GM12864 (cell line): ENCODE measurements at regions not wholly inside any gene's neighbourhood (a gene's known extent, or its start where the extent isn't known, plus 50 kb on each side); places are given as distances from the start of the nearest gene placed in this dataset.

Source experiments
- DNase-seq: peaks from one replicate; pipeline ENCODE4 v3.0.0-alpha.2; 2011; ENCODE audit warnings: low read depth
- H3K4me3 ChIP-seq: 2 replicates; pipeline ENCODE4 v1.5.1; 2011; ENCODE audit warnings: mild to moderate bottlenecking, low read depth, low read length, control low read depth
- CTCF ChIP-seq: IDR thresholded peaks from 2 replicates; pipeline ENCODE4 v1.5.1; 2011; ENCODE audit warnings: low read depth, mild to moderate bottlenecking, moderate library complexity, low read length, control low read depth, inconsistent platforms; ENCODE audit errors: missing control alignments

- no peak overlapping the region for H3K4me3 ChIP-seq
- DNase-seq: no peak
- no peak for TF ChIP-seq CTCF
Observed at GRCh38 chr2:181264441-181264840, 192.7 kb upstream of the ITGA4 start.

DNA sequence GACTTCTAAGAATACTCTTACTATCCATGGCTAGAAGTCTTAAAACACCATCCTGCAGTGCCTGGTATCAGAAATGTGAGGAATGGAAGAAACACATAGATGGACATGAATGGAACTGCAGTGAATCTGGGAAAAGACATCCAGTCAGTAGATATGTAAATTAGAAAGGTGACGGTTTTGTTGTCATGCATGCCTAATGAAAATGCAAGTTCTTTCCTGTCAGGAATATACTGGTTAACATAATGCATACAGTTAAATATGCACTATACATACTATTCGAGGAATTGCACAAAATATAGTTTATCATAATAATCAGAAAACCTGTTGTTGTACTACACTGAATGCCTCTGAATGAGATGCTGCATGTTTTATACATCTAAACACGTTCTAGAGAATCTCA is 190.6 kb upstream of the ITGA4 start:
- DNase-seq: no peak
- TF ChIP-seq CTCF: no peak
- no peak overlapping the region for H3K4me3 ChIP-seq

DNA sequence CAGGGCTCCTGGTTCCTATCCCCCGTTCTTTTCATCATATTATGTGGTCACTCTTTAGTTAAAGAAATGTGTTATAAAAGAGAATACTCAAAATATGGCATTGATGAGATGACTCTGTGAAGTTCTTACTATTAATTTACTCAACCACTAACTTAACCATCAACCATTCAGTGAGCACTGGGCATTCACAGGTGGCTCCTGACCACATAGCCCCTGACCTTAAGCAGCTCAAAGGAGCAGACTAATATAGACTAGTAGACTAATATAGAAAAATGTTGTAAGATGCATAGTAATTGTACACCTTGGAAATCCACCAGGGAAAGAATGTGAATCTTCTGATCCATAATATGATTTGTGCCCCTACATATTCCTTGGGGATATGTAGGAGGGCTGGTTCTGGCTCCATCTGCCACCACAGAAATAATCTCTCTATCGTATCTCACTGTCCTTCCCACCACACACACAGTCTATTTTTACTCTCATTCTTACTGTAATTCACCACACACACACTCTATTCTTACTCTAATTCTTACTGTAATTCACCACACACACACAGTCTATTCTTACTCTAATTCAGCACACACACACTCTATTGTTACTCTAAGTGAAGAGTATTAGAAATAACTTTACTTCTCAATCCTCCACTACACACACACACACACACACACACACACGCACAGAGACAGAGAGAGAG is 188.9 kb upstream of the ITGA4 start:
- no peak for TF ChIP-seq CTCF
- DNase-seq: no peak
- no peak overlapping the region for H3K4me3 ChIP-seq

DNA sequence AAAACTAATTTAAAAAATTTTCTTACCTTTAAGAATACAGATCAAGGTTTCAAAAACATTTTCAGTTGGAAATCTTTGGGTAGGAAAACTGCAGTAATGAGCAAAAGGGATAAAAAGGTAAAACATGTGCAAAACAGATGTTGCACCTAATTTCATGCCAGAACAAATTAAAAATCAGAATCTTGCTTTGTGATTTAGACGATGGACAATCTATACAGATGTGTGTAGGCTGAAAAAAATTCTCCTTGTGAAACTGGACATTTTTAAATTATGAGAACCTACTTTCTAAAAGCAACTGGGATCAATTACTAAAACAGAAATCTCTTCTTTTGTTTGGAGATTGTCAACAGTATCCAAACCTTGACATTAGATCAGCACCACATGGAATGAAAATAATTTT is 183.2 kb upstream of the ITGA4 start:
- no peak for TF ChIP-seq CTCF
- DNase-seq: no peak
- no peak overlapping the region for H3K4me3 ChIP-seq

GRCh38 chr2:181275643-181276070 is 181.5 kb upstream of the ITGA4 start:
- TF ChIP-seq CTCF: peak; percentile 22
- H3K4me3 ChIP-seq: no peak overlapping the region
- DNase-seq: no peak

DNA sequence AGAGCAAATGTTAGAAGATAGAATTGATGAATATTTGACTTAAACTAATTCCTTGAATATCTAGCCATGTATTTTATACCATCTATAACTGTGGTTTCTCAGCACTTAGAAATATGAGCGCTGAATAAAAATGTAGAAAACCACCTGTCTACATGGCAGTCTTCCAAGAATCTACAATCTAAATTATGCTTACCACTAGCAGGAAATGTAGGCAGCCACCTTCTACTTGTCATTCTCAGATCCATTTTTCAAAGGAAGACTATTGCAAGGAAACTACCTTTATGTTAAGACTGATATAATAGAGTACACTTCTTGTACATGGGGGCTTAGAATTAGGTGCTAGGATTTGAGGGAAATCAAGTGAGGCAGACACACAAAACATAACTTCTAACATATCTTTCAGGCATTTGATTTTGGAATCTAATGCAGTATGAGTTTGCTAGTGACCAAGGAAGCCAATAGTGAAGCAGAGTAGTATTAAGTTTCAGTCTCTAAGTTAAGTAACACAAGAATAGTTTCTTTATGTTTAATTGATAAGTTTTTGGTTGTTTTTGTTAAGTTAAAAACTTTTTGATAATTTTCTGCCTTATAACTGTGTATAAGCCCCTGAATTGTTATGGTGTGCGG is 175.9 kb upstream of the ITGA4 start:
- no peak for TF ChIP-seq CTCF
- no peak for DNase-seq
- H3K4me3 ChIP-seq: no peak overlapping the region

DNA sequence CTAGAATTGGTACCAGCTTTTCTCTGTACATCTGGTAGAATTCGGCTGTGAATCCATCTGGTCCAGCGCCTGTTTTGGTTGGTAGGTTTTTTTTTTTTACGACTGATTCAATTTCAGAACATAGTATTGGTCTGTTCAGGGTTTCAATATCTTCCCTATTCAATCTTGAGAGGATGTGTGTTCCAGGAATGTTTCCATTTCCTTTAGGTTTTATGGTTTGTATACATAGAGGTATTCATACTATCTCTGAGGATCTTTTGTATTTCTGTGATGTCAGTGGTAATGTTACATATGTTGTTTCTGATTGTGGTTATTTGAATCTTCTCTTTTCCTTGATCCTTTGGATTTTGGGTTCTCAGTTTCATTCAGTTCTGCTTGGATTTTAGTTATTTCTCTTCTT is 172.1 kb upstream of the ITGA4 start:
- no peak for DNase-seq
- TF ChIP-seq CTCF: no peak
- no peak overlapping the region for H3K4me3 ChIP-seq
